CD14-positive monocyte (primary cell): ENCODE measurements at regions not wholly inside any gene's neighbourhood (a gene's known extent, or its start where the extent isn't known, plus 50 kb on each side); places are given as distances from the start of the nearest gene placed in this dataset.

ENCODE experiments used
- DNase-seq, 3 donors: peaks; one replicate each; pipeline ENCODE4 v3.0.0-alpha.2; 2011 to 2022
- H2AFZ ChIP-seq: 2 replicates; pipeline ENCODE4 v1.6.0; 2012; ENCODE audit warnings: mild to moderate bottlenecking, low read depth, low read length, inconsistent platforms; ENCODE audit not compliant: insufficient read depth, poor library complexity, severe bottlenecking
- H3K27ac ChIP-seq, 2 donors: 1 replicate in 1 of 2; 2 replicates in 1 of 2; pipeline ENCODE4 v1.5.1; 2012 to 2013; ENCODE audit warnings: low read length in 2 of 2, control low read depth in 1 of 2, inconsistent platforms in 1 of 2, low read depth in 1 of 2, mild to moderate bottlenecking in 1 of 2
- H3K27me3 ChIP-seq, 2 donors: one replicate each; pipeline versions ENCODE4 v1.6.0 to v1.6.1; 2011 to 2013; ENCODE audit warnings: low read length in 2 of 2; ENCODE audit not compliant: control insufficient read depth in 2 of 2, insufficient read depth in 2 of 2
- H3K36me3 ChIP-seq, 2 donors: replicated peaks in 1 of 2; 1 replicate in 1 of 2; 2 replicates in 1 of 2; pipeline versions ENCODE4 v1.5.1 to v1.6.1; 2012 to 2013; ENCODE audit warnings: low read length in 2 of 2, control low read depth in 1 of 2, inconsistent platforms in 1 of 2, mild to moderate bottlenecking in 1 of 2; ENCODE audit not compliant: insufficient read depth in 2 of 2, control insufficient read depth in 1 of 2
- H3K4me1 ChIP-seq, 2 donors: 1 replicate in 1 of 2; 2 replicates in 1 of 2; pipeline versions ENCODE4 v1.5.1 to v1.6.1; 2012 to 2013; ENCODE audit warnings: low read length in 2 of 2, control low read depth in 1 of 2, inconsistent platforms in 1 of 2, mild to moderate bottlenecking in 1 of 2, moderate library complexity in 1 of 2; ENCODE audit not compliant: insufficient read depth in 2 of 2, control insufficient read depth in 1 of 2
- H3K4me2 ChIP-seq: replicated peaks from 2 replicates; pipeline ENCODE3; 2012; ENCODE audit warnings: low read length, moderate library complexity, mild to moderate bottlenecking; ENCODE audit not compliant: poor library complexity, severe bottlenecking; ENCODE audit errors: extremely low read depth
- H3K4me3 ChIP-seq, 3 experiments: fragments of 200-600 bp in 1 of 3; sonication (generic) in 1 of 3; replicated peaks in 1 of 3; 1 replicate in 2 of 3; 2 replicates in 1 of 3; pipeline ENCODE4 v1.5.1; 2011 to 2013; ENCODE audit warnings: low read length in 3 of 3, mild to moderate bottlenecking in 3 of 3, control low read depth in 2 of 3, low read depth in 2 of 3, inconsistent platforms in 1 of 3, moderate library complexity in 1 of 3
- H3K79me2 ChIP-seq: 2 replicates; pipeline ENCODE4 v1.6.0; 2012; ENCODE audit warnings: mild to moderate bottlenecking, control low read depth, inconsistent platforms, low read length, moderate library complexity; ENCODE audit not compliant: insufficient read depth
- H3K9ac ChIP-seq: 2 replicates; pipeline ENCODE4 v1.6.0; 2017; ENCODE audit warnings: low read length, mild to moderate bottlenecking; ENCODE audit not compliant: insufficient read depth, poor library complexity, severe bottlenecking
- H3K9me3 ChIP-seq, 2 donors: replicated peaks in 1 of 2; 1 replicate in 1 of 2; 2 replicates in 1 of 2; pipeline versions ENCODE4 v1.5.1 to v1.6.1; 2012 to 2013; ENCODE audit warnings: low read length in 2 of 2, control low read depth in 1 of 2; ENCODE audit not compliant: control insufficient read depth in 1 of 2, insufficient read depth in 1 of 2
- H4K20me1 ChIP-seq: 2 replicates; pipeline ENCODE4 v1.6.0; 2012; ENCODE audit warnings: mild to moderate bottlenecking, low read length, control low read depth, moderate library complexity; ENCODE audit not compliant: insufficient read depth
- H3K27ac Mint-ChIP-seq, 7 donors: one replicate each; pipeline ENCODE4 v1.8.0; 2020; ENCODE audit warnings: mild to moderate bottlenecking in 7 of 7, mixed read lengths in 7 of 7, moderate library complexity in 6 of 7, inconsistent platforms in 2 of 7
- H3K27me3 Mint-ChIP-seq, 3 donors: one replicate each; pipeline ENCODE4 v1.8.0; 2021 to 2022; ENCODE audit warnings: low read depth in 3 of 3, mild to moderate bottlenecking in 3 of 3, mixed read lengths in 3 of 3, moderate library complexity in 3 of 3, inconsistent platforms in 1 of 3
- H3K36me3 Mint-ChIP-seq, 2 donors: one replicate each; pipeline ENCODE4 v1.8.0; 2020; ENCODE audit warnings: mixed read lengths in 2 of 2, inconsistent platforms in 1 of 2, mild to moderate bottlenecking in 1 of 2
- H3K4me1 Mint-ChIP-seq: one replicate; pipeline ENCODE4 v1.8.0; 2020; ENCODE audit warnings: mild to moderate bottlenecking, mixed read lengths
- H3K4me3 Mint-ChIP-seq, 2 donors: one replicate each; pipeline ENCODE4 v1.8.0; 2020; ENCODE audit warnings: mild to moderate bottlenecking in 2 of 2, mixed read lengths in 2 of 2, moderate library complexity in 1 of 2
- H3K9me3 Mint-ChIP-seq, 7 donors: one replicate each; pipeline ENCODE4 v1.8.0; 2020 to 2022; ENCODE audit warnings: mixed read lengths in 7 of 7, mild to moderate bottlenecking in 6 of 7, moderate library complexity in 6 of 7, inconsistent platforms in 2 of 7
- WGBS: methylation state at CpG from one replicate; pipeline ENCODE4 v1.1.5; 2013; ENCODE audit warnings: missing lambda C conversion rate; ENCODE audit not compliant: insufficient coverage; 5-methylcytosine and 5-hydroxymethylcytosine counted together
- intact Hi-C, 2 donors: fragments of 100-400 bp; cut with micrococcal nuclease; formaldehyde crosslinking; loops; one replicate each; pipeline versions ENCODE4 v1.15.0 to v1.15.1; 2023
- TF ChIP-seq, protein P1 (sequence below): fragments of 200-600 bp; IDR thresholded peaks from one replicate; pipeline ENCODE4 v1.8.0; 2022; ENCODE audit warnings: antibody characterized with exemption, mild to moderate bottlenecking

DNA sequence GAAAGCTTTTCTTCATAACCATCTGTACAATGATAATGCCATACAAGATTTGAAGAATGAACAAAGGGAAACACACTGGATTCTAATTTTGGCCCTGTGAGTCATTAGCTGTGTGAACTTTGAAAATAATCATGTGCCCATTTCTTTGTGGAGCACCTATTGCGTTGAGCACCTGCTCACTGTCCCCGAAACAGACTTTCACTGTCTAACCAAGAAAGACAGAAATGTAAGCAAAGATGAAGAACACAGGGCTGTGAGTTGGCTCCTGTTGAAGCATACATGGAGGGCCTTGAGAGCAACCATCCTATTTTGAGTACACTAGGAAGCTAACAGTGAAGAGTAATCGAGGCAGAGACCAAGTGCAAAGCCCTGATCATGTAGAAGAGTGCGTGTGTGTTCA is 118.4 kb upstream of the SLC25A13 start:
- H3K4me1 ChIP-seq: no peaks in the 10 kb centered on the region
- intact Hi-C loops: no loop called here
- Mint-ChIP-seq H3K27me3 (peaks cover 0 to 2% (median 0%) of the 10 kb centered on the region in 3 donors), H3K36me3 (no peaks in the 10 kb centered on the region), H3K4me1 (no peaks in the 10 kb centered on the region), H3K27ac (no peak overlapping the region), H3K9me3 (peaks cover 0 to 4% (median 1%) of the 10 kb centered on the region in 7 donors), H3K4me3 (no peak overlapping the region)
- no peaks in the 10 kb centered on the region for H3K36me3 ChIP-seq
- no peaks in the 10 kb centered on the region for H4K20me1 ChIP-seq
- H3K4me2 ChIP-seq: no peak overlapping the region
- H3K27me3 ChIP-seq: no peaks in the 10 kb centered on the region
- H2AFZ ChIP-seq: no peak overlapping the region
- no peak for DNase-seq
- whole genome bisulfite sequencing: 92% methylated on average over 3 of the region's 4 CpGs
- TF ChIP-seq, protein P1, sequence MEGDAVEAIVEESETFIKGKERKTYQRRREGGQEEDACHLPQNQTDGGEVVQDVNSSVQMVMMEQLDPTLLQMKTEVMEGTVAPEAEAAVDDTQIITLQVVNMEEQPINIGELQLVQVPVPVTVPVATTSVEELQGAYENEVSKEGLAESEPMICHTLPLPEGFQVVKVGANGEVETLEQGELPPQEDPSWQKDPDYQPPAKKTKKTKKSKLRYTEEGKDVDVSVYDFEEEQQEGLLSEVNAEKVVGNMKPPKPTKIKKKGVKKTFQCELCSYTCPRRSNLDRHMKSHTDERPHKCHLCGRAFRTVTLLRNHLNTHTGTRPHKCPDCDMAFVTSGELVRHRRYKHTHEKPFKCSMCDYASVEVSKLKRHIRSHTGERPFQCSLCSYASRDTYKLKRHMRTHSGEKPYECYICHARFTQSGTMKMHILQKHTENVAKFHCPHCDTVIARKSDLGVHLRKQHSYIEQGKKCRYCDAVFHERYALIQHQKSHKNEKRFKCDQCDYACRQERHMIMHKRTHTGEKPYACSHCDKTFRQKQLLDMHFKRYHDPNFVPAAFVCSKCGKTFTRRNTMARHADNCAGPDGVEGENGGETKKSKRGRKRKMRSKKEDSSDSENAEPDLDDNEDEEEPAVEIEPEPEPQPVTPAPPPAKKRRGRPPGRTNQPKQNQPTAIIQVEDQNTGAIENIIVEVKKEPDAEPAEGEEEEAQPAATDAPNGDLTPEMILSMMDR: no peak
- no peak overlapping the region for H3K4me3 ChIP-seq
- no peak overlapping the region for H3K9ac ChIP-seq
- H3K9me3 ChIP-seq: no peaks in the 10 kb centered on the region
- H3K79me2 ChIP-seq: no peaks in the 10 kb centered on the region
- H3K27ac ChIP-seq: no peak overlapping the region

DNA sequence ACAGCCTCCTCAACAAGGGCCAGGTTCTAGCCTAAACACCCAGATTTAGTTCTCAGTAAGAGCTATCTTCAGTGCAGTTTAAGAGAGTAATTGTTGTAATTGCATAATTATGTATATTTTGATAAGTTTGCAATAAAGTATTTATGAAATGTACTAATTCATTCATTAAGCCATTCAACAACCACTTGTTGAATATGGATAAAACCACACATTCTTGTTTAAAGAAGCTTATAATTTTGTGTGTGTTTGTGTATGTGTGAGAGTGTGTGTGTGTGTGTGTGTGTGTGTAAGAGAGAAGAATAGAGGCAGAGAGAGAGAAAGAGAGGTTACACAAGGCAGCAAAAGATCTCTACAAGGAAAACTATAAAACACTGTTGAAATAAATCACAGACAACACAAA is 115.0 kb upstream of the SLC25A13 start:
- no peak overlapping the region for H3K4me2 ChIP-seq
- Mint-ChIP-seq H3K9me3 (peaks cover 0 to 7% (median 2%) of the 10 kb centered on the region in 7 donors), H3K27ac (no peak overlapping the region), H3K27me3 (peaks cover 0 to 2% (median 0%) of the 10 kb centered on the region in 3 donors), H3K36me3 (no peaks in the 10 kb centered on the region), H3K4me3 (no peak overlapping the region), H3K4me1 (no peaks in the 10 kb centered on the region)
- no peaks in the 10 kb centered on the region for H3K27me3 ChIP-seq
- H3K4me3 ChIP-seq: no peak overlapping the region
- no peaks in the 10 kb centered on the region for H3K9me3 ChIP-seq
- H2AFZ ChIP-seq: no peak overlapping the region
- H3K27ac ChIP-seq: no peak overlapping the region
- TF ChIP-seq, protein P1: no peak
- no peaks in the 10 kb centered on the region for H4K20me1 ChIP-seq
- intact Hi-C loops: no loop called here
- H3K36me3 ChIP-seq: no peaks in the 10 kb centered on the region
- no peak overlapping the region for H3K9ac ChIP-seq
- no peaks in the 10 kb centered on the region for H3K4me1 ChIP-seq
- no peaks in the 10 kb centered on the region for H3K79me2 ChIP-seq
- no peak for DNase-seq
